GM19025 (cell line): ENCODE measurements at regions not wholly inside any gene's neighbourhood (a gene's known extent, or its start where the extent isn't known, plus 50 kb on each side); places are given as distances from the start of the nearest gene placed in this dataset.

ENCODE experiments used
- ATAC-seq: cut with Tn5 transposase; IDR thresholded peaks from one replicate; pipeline ENCODE4 v1.9.1; 2021; ENCODE audit warnings: mild to moderate bottlenecking, low read depth, moderate library complexity; ENCODE audit not compliant: unreplicated experiment

GRCh38 chrX:39163581-39164126 is 362.4 kb downstream of the MID1IP1 start:
- ATAC-seq = no peak

GRCh38 chrX:39164212-39164611 is 363.0 kb downstream of the MID1IP1 start:
- no peak for ATAC-seq

DNA sequence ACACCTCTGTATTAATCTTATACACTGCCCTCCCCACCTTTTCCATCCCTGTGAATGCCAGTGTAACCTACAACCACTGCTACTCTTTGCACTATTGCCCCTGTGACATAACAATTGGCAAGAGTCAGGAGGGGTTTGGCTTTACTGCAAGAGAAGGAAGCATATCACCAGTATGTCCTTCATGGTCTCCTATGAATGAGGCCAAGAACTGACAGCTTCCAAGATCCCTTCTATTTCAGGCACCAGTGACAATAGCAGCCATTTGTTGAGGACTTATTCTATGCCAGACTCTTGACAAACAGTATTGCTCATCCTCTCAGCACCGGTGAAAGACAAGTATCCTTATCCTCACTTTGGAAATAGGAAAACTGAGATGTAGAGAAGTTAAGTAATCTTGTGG is 363.9 kb downstream of the MID1IP1 start:
- no peak for ATAC-seq

DNA sequence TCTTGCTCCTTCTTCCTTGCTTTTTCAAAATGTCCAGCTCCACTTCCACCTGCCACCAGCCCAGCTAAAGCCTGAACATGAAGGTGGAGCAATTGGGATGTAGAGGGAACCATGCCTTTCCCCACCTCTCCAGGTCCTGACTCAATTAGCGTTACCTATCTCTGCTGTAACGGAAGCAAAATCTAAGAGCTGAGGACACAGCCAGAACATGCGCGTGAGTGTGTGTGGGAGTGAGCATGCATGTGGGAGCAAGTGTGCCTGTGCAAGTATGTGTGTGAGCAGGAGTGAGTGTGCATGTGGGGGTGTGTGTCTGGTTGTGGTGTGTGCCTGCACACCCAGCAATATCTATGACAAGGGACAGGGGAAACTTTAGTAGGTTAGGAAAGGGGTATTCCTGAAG is 364.5 kb downstream of the MID1IP1 start:
- no peak for ATAC-seq

DNA sequence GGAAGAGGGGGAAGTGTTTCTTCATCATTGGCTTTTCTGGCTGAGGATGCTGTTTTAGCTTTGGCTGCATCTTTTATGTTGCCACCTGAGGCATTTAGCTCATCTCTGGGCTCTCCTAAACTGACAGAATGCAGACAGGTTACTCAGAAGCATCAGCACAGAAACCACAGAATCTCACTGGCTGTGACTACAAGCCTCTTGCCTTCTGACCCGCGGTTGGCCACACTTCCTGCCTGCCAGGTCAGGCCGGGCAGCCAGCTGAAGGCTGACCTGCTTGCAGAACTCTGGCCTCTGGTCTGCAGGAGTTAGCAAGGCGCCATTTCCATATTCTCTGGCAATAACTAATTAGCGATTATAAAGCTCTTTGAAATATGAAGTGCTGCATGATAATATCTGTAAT is 366.5 kb downstream of the MID1IP1 start:
- ATAC-seq = no peak

DNA sequence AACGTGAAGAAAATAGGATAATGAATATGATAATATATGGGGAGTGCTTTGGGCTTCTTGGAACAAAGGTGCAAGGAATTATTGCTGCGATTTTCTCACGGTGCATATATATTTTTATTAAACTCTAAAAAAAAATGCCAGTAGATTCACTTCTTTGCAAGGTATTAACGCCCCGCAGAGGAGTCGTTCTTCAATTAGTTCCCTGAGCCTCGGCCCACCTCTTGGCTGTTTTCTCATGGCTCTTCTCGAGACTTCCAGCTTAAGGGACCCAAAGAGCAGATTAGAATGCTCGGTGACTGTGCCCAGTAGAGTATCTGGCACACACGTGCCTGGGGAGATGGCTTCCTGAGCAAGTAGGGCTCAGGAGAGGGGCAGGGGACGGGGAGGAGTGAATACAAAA is 367.4 kb downstream of the MID1IP1 start:
- ATAC-seq = no peak

DNA sequence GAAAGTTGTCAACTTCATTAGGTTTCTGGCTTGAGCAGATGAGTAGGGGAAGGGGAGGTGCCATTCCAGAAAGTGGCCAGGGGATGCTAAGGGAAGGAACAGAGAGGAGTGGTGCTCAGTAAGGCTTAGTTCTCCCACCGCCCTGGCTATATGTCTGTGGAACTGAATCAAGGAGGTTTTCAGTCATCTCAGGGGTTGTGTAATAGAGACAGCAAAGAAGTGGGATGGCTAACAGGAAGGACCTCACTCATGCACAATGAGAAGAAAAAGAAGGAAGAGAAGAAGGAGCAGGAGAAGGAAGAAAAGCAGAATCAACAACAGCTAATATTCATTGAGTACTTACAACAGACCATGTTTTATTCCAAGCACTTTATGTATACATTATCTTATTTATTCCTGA is 368.7 kb downstream of the MID1IP1 start:
- ATAC-seq = no peak

DNA sequence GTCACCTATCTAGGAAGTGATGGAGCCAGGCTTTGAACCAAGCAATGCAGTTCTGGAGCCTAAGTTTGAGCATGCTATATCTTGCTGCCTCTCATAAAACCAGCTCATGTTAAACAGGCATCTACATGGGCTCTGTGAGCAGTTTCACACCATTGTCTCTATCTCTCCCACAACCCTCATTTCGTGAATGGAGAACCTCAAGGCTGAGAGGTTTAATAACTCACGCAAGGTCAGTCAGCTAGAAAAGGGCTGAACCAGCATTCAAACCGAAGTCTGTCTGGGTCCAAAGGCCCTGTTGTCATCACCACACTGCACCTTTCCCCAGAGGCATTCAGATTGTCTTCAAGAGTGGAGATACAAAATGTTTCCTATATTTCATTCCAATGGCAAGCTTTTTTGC is 369.2 kb downstream of the MID1IP1 start:
- ATAC-seq = no peak

- no peak for ATAC-seq
Measured at GRCh38 chrX:39171686-39172085, 370.4 kb downstream of the MID1IP1 start.

- no peak for ATAC-seq
Measured at GRCh38 chrX:39174241-39174771, 373.0 kb downstream of the MID1IP1 start.

DNA sequence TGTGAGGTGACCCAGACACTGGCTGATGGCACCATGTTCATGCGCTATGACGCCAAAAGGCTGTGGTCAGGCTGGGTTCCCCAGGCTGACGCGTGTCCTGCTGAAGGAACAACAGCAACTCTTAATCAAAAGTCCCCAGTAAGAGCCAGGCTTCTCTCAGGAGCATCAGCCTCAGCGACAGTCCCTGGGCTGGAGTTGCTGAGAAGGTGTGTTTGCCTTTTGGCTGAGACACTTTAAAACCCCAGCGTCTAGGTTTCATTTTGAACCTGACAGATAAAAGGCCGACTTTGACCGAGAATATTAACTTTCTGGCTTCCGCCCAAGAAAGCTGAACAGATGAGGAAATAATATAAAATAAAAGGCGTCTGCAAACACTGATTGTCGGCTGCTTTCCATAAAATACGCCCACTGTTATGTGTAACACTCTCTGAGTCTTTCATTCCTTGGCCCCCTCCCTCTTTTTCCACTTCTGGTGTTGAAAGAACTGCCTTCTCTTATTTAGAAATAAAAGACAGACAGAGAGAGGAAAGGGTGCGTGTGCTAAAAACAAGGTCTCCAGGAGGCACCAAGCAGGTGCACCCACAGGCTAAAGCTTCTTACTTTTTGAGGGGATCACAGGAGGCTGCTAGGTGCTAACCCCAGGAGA is 373.6 kb downstream of the MID1IP1 start:
- ATAC-seq = no peak

GRCh38 chrX:39175418-39176057 is 374.3 kb downstream of the MID1IP1 start:
- ATAC-seq = no peak

GRCh38 chrX:39176105-39176504 is 374.8 kb downstream of the MID1IP1 start:
- ATAC-seq = no peak

GRCh38 chrX:39189431-39189830 is 388.2 kb downstream of the MID1IP1 start:
- no peak for ATAC-seq

DNA sequence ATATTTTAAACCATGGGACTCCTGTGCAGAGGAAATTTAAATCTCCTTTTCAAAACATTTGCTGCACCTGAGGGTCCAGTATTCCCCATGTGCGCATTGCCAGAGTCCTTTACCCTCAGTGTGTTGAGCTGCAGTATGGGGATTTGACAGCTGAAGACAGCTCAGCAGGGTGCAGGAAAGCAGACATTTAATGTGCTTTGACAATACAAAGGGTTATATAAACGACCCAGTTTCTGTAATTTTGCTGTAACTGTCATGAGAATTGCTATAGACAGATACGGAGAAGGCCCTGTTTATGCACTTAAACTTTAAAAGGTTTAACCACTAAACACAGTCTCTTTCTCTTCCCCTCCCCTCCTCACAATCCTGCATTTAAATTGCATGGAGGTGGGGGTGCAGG is 393.4 kb downstream of the MID1IP1 start:
- ATAC-seq = no peak

DNA sequence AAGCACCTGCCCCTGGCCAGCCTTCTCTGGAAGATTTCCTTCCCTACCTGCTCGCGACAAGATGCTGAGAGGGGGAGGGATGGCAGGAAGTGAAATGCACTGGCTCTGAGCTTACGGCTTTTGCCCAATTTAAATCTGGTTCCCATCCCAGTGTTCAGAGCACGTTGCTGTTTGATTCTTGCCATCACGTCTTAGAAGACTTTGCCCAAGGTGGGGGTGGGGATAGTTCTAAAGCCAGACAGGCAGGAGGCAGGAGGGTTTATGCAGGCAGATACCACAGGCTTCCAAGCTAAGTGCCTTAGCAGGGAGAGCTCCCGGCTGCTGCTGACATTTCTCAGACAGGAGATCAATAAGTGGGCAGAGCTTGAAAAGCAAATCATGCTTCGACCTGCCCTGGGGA is 393.9 kb downstream of the MID1IP1 start:
- no peak for ATAC-seq

GRCh38 chrX:39196192-39197102 is 395.2 kb downstream of the MID1IP1 start:
- ATAC-seq = peak; percentile 92

GRCh38 chrX:39199429-39199828 is 398.2 kb downstream of the MID1IP1 start:
- ATAC-seq = no peak

DNA sequence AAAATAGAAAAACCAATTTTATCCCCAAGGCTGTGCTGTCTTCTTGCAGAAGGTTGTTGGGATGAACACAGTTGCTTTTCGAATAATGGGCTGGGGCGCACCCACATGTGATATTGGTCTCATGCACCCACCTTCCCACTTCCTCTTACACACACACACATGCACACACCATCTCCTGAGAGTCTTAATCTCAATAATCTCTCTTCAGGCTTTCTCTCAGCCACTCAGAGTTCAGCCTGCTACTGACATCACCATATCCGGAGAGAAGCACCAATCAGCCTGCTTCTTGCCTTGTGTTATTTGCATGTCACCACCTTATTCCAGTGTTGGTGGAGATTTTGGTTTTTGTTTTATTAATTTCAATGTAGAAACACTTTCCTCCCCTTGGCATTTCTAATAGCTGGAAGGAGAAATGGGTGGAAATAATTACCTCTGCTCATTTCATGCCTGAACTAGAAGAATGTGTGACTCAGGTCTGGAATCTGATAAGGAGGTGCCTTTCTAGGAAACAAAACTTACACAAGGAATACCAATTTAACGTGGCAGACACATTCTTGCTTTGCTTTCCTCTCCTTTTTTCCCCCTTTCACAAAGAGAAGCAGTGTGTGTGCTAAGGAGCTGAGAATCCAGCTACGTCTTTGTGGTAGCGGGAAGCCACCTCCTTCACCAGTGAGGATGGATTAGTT is 400.2 kb downstream of the MID1IP1 start:
- ATAC-seq = no peak

DNA sequence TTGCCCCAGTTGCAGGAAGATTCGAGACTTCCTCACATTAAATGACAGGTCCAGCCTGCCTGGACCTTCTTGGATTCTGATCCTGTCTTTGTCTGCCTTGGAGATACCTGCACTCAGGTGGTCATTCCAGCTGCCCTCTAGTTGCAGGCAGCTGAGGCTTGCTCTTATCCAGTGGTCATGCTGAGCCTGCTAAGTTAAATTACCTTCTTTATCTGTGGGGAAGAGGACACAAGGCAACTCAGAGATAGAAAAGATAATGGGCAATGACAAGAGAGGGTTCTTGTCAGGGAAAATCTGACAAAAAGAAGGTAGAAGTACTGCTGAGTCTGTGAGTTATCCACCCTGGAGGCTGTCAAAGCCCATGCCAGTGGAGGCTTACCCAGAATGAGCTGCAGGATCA is 401.4 kb downstream of the MID1IP1 start:
- ATAC-seq = no peak
